Gastrocnemius medialis (tissue), 4 donors: ENCODE measurements at regions not wholly inside any gene's neighbourhood (a gene's known extent, or its start where the extent isn't known, plus 50 kb on each side); places are given as distances from the start of the nearest gene placed in this dataset.

Experiments used
- POLR2A ChIP-seq, 2 donors: fragments of 450-650 bp; IDR thresholded peaks; one replicate each; pipeline ENCODE4 v1.6.1; 2017; ENCODE audit warnings: antibody characterized with exemption in 2 of 2, mild to moderate bottlenecking in 2 of 2, moderate library complexity in 2 of 2
- TF ChIP-seq, protein P1 (sequence below), 5 experiments: fragments of 450-650 bp in 3 of 5; fragments of 200-600 bp in 2 of 5; sonication (generic) in 2 of 5; IDR thresholded peaks in 4 of 5; conservative IDR thresholded peaks in 1 of 5; 1 replicate in 4 of 5; 2 replicates in 1 of 5; pipeline ENCODE4 v1.5.1; 2016 to 2019; ENCODE audit warnings: antibody characterized with exemption in 5 of 5, mild to moderate bottlenecking in 3 of 5, moderate library complexity in 3 of 5

GRCh38 chr18:60099709-60100108 is 199.9 kb downstream of the PMAIP1 start:
- TF ChIP-seq, protein P1, sequence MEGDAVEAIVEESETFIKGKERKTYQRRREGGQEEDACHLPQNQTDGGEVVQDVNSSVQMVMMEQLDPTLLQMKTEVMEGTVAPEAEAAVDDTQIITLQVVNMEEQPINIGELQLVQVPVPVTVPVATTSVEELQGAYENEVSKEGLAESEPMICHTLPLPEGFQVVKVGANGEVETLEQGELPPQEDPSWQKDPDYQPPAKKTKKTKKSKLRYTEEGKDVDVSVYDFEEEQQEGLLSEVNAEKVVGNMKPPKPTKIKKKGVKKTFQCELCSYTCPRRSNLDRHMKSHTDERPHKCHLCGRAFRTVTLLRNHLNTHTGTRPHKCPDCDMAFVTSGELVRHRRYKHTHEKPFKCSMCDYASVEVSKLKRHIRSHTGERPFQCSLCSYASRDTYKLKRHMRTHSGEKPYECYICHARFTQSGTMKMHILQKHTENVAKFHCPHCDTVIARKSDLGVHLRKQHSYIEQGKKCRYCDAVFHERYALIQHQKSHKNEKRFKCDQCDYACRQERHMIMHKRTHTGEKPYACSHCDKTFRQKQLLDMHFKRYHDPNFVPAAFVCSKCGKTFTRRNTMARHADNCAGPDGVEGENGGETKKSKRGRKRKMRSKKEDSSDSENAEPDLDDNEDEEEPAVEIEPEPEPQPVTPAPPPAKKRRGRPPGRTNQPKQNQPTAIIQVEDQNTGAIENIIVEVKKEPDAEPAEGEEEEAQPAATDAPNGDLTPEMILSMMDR (IDR thresholded peaks at IDR 0.05 in 4 of 5, conservative IDR thresholded peaks at IDR 0.05 in 1 of 5) = no peak
- TF ChIP-seq POLR2A (IDR thresholded peaks at IDR 0.05) = no peak
